Prostate gland (tissue), 2 donors: ENCODE measurements at regions not wholly inside any gene's neighbourhood (a gene's known extent, or its start where the extent isn't known, plus 50 kb on each side); places are given as distances from the start of the nearest gene placed in this dataset.

Experiments
- DNase-seq: peaks from one replicate; pipeline ENCODE4 v3.0.0-alpha.2; 2019; ENCODE audit warnings: low spot score
- H3K27ac ChIP-seq, 2 donors: fragments of 200-600 bp; sonication (generic); 2 replicates each; pipeline ENCODE4 v1.5.1; 2017 to 2019
- H3K27me3 ChIP-seq: fragments of 200-600 bp; sonication (generic); replicated peaks from 2 replicates; pipeline ENCODE4 v1.5.1; 2019; ENCODE audit not compliant: insufficient read depth
- H3K36me3 ChIP-seq, 2 donors: fragments of 200-600 bp; sonication (generic); 1 replicate in 1 of 2; 2 replicates in 1 of 2; pipeline versions ENCODE4 v1.5.1 to v1.8.1; 2017 to 2019
- H3K4me1 ChIP-seq: fragments of 200-600 bp; sonication (generic); replicated peaks from 2 replicates; pipeline ENCODE4 v1.5.1; 2019
- H3K4me3 ChIP-seq, 2 donors: fragments of 200-600 bp; sonication (generic); 2 replicates each; pipeline ENCODE4 v1.5.1; 2017 to 2019
- H3K9me3 ChIP-seq: fragments of 200-600 bp; sonication (generic); 2 replicates; pipeline ENCODE4 v1.5.1; 2017
- CTCF ChIP-seq, 4 experiments: fragments of 200-600 bp in 2 of 4; fragments of 450-650 bp in 2 of 4; sonication (generic) in 2 of 4; IDR thresholded peaks; 1 replicate in 3 of 4; 2 replicates in 1 of 4; pipeline ENCODE4 v1.5.1; 2016 to 2019; ENCODE audit warnings: antibody characterized with exemption in 4 of 4, mild to moderate bottlenecking in 2 of 4, moderate library complexity in 2 of 4
- POLR2A ChIP-seq: fragments of 450-650 bp; IDR thresholded peaks from one replicate; pipeline ENCODE4 v1.6.1; 2016; ENCODE audit warnings: antibody characterized with exemption, mild to moderate bottlenecking
- POLR2AphosphoS5 ChIP-seq: sonication (generic); formaldehyde crosslinking; IDR thresholded peaks from one replicate; pipeline ENCODE4 v1.6.1; 2017; ENCODE audit warnings: antibody characterized with exemption
- WGBS: methylation state at CpG from one replicate; pipeline ENCODE4 v1.1.5; 2018; 5-methylcytosine and 5-hydroxymethylcytosine counted together
- intact Hi-C: fragments of 100-400 bp; cut with DNase I; formaldehyde crosslinking; loops from one replicate; pipeline ENCODE4 v1.14.2; 2022

GRCh38 chr6:5899216-5900045 is 107.3 kb downstream of the NRN1 start:
- Histone ChIP-seq H3K27me3 (no peaks in the 10 kb centered on the region), H3K36me3 (no peaks in the 10 kb centered on the region), H3K4me1 (no peaks in the 10 kb centered on the region), H3K4me3 (no peak overlapping the region), H3K27ac (no peak overlapping the region), H3K9me3 (no peaks in the 10 kb centered on the region)
- DNase-seq = no peak
- 89% methylated on average over 4 of the region's 4 CpGs for WGBS
- TF ChIP-seq CTCF (IDR thresholded peaks at IDR 0.05) = no peak
- no peak for TF ChIP-seq POLR2A
- intact Hi-C loops = no loop called here

- intact Hi-C loops = no loop called here
Measured at GRCh38 chr6:5898563-5898962, 108.2 kb downstream of the NRN1 start.

DNA sequence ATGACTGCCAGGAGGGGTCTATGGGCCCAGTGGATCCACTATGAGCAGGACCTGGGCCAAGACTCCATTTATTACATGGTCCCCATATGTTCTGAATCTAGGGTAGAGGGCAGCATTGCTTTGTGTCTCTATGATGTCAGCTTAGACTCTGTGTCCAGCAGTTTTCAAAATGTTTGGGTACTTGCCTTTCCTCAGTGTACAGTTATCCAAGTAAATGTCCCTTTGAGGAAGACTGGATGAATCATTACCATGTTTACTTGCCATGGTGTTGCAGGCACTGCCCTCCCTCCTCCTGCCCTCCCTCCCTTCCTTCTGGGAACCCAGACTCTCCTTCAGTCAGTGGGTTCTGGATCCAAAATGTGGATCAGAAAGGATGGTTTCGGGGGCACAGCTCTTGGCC is 108.6 kb downstream of the NRN1 start:
- Histone ChIP-seq H3K27ac (no peak overlapping the region), H3K4me1 (no peaks in the 10 kb centered on the region), H3K27me3 (no peaks in the 10 kb centered on the region), H3K36me3 (no peaks in the 10 kb centered on the region), H3K4me3 (no peak overlapping the region), H3K9me3 (no peaks in the 10 kb centered on the region)
- no peak for DNase-seq
- intact Hi-C loops = no loop called here
- TF ChIP-seq POLR2AphosphoS5 = no peak
- no peak for TF ChIP-seq POLR2A
- no peak for TF ChIP-seq CTCF (IDR thresholded peaks at IDR 0.05)
- 83% methylated on average over 1 of the region's 1 CpG for WGBS

More at GRCh38 chr6:5898563-5898962, 108.2 kb downstream of the NRN1 start:
- no peak for TF ChIP-seq POLR2AphosphoS5
- no peak for TF ChIP-seq POLR2A
- TF ChIP-seq CTCF (IDR thresholded peaks at IDR 0.05) = no peak
- Histone ChIP-seq H3K36me3 (no peaks in the 10 kb centered on the region), H3K27me3 (no peaks in the 10 kb centered on the region), H3K27ac (no peak overlapping the region), H3K9me3 (no peaks in the 10 kb centered on the region), H3K4me3 (no peak overlapping the region), H3K4me1 (no peaks in the 10 kb centered on the region)
- DNase-seq = no peak
- 84% methylated on average over 8 of the region's 8 CpGs for WGBS

DNA sequence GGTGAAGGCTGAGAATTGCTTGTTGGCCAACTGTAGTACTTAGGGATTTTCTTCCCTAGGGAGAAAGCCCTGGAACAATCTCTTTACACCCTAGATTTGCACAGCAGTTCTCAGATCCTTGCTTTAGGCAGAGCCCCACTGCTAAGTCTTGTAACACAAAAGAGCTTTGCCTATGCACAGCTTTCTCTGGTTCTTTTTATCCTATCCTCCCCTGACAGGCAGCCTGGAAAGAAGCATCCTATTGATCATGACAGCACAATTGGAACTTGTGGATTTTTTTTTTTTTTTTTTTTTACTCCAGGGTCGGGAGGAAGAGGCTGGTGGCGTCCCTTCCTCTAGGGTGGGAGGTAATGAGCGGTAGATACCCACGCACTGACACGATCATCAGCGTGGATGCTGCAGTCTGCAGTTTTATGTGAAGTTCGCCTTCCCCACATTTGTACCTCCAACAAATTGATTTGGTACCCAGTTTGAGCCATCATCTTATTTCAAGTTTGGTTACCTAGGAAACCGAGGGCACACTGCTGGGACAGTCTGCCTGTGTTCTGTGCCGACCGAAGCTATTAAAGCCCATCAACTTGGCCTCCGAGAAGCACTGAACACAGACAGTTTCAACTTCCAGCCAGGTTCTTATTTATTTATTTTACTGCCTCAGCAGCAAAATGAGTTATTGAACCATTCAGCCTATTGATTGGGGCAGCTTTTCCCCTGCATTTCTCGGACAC is 110.1 kb downstream of the NRN1 start:
- no peak for TF ChIP-seq CTCF (IDR thresholded peaks at IDR 0.05)
- no peak for TF ChIP-seq POLR2A
- 88% methylated on average over 12 of the region's 12 CpGs for WGBS
- H3K4me1 ChIP-seq = no peaks in the 10 kb centered on the region
- intact Hi-C loops = no loop called here
- H3K27me3 ChIP-seq = no peaks in the 10 kb centered on the region
- DNase-seq = no peak
- H3K36me3 ChIP-seq = no peaks in the 10 kb centered on the region
- H3K9me3 ChIP-seq = no peaks in the 10 kb centered on the region
- no peak overlapping the region for H3K4me3 ChIP-seq
- H3K27ac ChIP-seq = no peak overlapping the region
